ENCODE measurements at regions not wholly inside any gene's neighbourhood (a gene's known extent, or its start where the extent isn't known, plus 50 kb on each side); places are given as distances from the start of the nearest gene placed in this dataset.

GRCh38 chr4:37043342-37043741, 201.2 kb upstream of the NWD2 start:
- TF ChIP-seq CTCF (IDR thresholded peaks at IDR 0.05 in 8 of 11, conservative IDR thresholded peaks at IDR 0.05 in 3 of 11) (no peak), POLR2AphosphoS5 (IDR thresholded peaks at IDR 0.05) (no peak)
